ENCODE measurements at regions not wholly inside any gene's neighbourhood (a gene's known extent, or its start where the extent isn't known, plus 50 kb on each side); places are given as distances from the start of the nearest gene placed in this dataset.

DNA sequence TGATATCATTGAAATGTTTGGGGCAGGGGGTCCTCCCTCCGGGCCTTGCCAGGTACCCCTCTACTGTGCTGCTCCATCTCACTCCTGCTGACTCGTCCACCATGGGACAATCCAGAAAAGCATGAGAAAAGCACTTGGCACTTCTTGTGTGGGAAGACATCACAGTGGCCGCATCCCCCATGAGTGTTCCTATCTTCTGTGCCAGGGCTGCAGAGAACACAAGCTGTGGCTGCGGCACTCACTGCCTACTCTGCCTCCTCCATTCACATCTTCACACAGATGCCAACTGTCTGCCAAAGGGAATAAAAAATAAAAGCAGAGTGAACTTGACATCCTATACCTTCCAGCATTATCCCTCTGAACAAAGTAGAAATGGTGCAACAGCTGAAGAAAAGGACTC, 117.4 kb upstream of the PROKR2 start:
- FAIRE-seq (no peak), DNase-seq (ENCODE audit: low read depth, low spot score) (no peak)
- H3K27me3 ChIP-seq (ENCODE audit: control insufficient read depth in 2 of 2, insufficient read depth in 2 of 2, low read length in 2 of 2): peaks cover 1 to 2% of the 10 kb centered on the region in 2 experiments
- H4K20me1 ChIP-seq (replicated peaks; ENCODE audit: control insufficient read depth, extremely low read depth, insufficient read depth, low read length): no peaks in the 10 kb centered on the region
- no peak overlapping the region for H3K4me3 ChIP-seq (replicated peaks in 1 of 3; ENCODE audit: insufficient read depth in 1 of 3, low read depth in 1 of 3, low read length in 3 of 3)
- ChIA-PET POLR2A (no interaction called here), CTCF (interaction anchor here (3.4 kb wide), 1 partner anchor 14 kb away, joined by 14 read pairs; no protein-coding TSS in a partner anchor)
- TF ChIP-seq JUN (IDR thresholded peaks at IDR 0.05; ENCODE audit: borderline replicate concordance, insufficient read depth, insufficient read length, low read depth) (no peak), FOS (IDR thresholded peaks at IDR 0.05; ENCODE audit: borderline replicate concordance, insufficient read depth, low read length) (no peak), GATA2 (IDR thresholded peaks at IDR 0.05; ENCODE audit: insufficient read depth, insufficient read length, low read depth, low read length) (no peak), POLR2AphosphoS5 (IDR thresholded peaks at IDR 0.05; ENCODE audit: insufficient read depth, low read depth, low read length) (no peak), EZH2 (IDR thresholded peaks at IDR 0.05; ENCODE audit: borderline replicate concordance, low read depth, low read length, severe bottlenecking) (no peak), POLR2A (IDR thresholded peaks at IDR 0.05; ENCODE audit: low read depth, low read length) (no peak), CTCF (IDR thresholded peaks at IDR 0.05; ENCODE audit: extremely low read depth in 1 of 2, insufficient read depth in 1 of 2, low read depth in 1 of 2, low read length in 2 of 2) (no peak)
- TF ChIP-seq, protein P1, sequence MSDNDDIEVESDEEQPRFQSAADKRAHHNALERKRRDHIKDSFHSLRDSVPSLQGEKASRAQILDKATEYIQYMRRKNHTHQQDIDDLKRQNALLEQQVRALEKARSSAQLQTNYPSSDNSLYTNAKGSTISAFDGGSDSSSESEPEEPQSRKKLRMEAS (IDR thresholded peaks at IDR 0.05; ENCODE audit: insufficient read depth, insufficient read length): no peak
- H3K27ac ChIP-seq (ENCODE audit: insufficient read depth, low read depth, low read length): no peak overlapping the region
- H3K4me2 ChIP-seq (ENCODE audit: insufficient read depth, low read length): no peak overlapping the region
- H3K9me1 ChIP-seq (replicated peaks; ENCODE audit: control insufficient read depth, extremely low read depth, insufficient read depth, low read length): no peaks in the 10 kb centered on the region
- H2AFZ ChIP-seq (ENCODE audit: low read depth, low read length): no peak overlapping the region
- no TSS peak for BruUV-seq (replicated peaks)
- H3K36me3 ChIP-seq (ENCODE audit: control insufficient read depth in 2 of 2, extremely low read depth in 1 of 2, insufficient read depth in 2 of 2, low read length in 2 of 2): no peaks in the 10 kb centered on the region
- no peaks in the 10 kb centered on the region for H3K79me2 ChIP-seq (ENCODE audit: control insufficient read depth, insufficient read depth, low read length)
- intact Hi-C loops (cut with micrococcal nuclease) (no loop called here), dilution Hi-C loops (cut with MboI; ENCODE audit: extremely low pct_ligation_motif_present, low sequenced_read_pairs) (no loop called here)
- no peaks in the 10 kb centered on the region for H3K9me3 ChIP-seq (replicated peaks; ENCODE audit: control insufficient read depth, insufficient read depth, low read length)
- H3K9ac ChIP-seq (replicated peaks; ENCODE audit: extremely low read depth, insufficient read depth, low read length): no peak overlapping the region
- no peaks in the 10 kb centered on the region for H3K4me1 ChIP-seq (ENCODE audit: control insufficient read depth, extremely low read depth, insufficient read depth, low read length)
